ENCODE measurements at regions not wholly inside any gene's neighbourhood (a gene's known extent, or its start where the extent isn't known, plus 50 kb on each side); places are given as distances from the start of the nearest gene placed in this dataset.

DNA sequence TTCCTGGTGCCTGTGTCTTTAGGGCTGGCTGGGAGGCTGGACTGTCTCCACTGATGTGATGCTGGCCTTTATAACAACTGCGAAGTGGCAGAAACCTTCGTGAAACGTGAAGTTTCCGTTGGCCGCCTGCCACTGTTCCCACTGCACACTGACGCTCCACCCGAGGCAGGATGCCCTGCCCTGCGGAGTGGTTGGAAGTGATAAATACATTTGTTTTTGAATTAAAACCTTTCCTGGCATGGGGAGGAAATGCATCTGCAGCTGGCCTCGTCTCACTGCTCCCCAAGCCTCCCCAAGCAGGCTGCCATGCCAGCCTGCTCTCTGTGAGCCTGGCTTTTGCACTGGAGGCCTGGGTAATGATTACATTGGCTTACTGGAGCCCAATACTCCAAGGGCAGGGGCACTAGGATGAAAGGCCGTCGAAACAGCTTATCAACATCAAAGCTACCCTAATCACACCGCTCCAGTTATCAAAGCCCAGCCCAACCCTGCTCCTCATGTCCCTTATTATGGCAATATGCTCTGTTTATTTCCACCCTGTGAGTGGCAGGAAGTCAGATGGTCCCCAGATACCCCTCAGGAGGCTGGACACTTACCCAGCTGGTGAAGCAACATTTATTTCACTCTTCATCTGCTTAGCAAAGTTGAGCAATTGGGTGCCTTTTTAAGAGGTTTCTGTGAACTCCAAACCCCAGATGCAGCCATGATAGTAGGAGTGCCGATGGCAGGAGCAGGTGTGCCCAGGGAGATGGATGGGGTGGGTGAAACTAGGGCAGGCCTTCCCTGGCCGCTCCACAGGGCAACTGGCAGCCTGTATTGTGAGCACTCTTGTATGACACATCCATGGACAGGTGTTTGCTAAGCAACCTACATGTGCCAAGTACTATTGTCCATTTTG lies 97.4 kb upstream of the ITGA6 start:
- DNase-seq (ENCODE audit: low read depth), result no peak

- no peak for DNase-seq (ENCODE audit: low read depth)
Observed at GRCh38 chr2:172332507-172332906, 94.9 kb upstream of the ITGA6 start.

- no peak for DNase-seq (ENCODE audit: low read depth)
Observed at GRCh38 chr2:172333235-172333977, 94.0 kb upstream of the ITGA6 start.

GRCh38 chr2:172333978-172334330 lies 93.4 kb upstream of the ITGA6 start:
- DNase-seq (ENCODE audit: low read depth), result no peak

DNA sequence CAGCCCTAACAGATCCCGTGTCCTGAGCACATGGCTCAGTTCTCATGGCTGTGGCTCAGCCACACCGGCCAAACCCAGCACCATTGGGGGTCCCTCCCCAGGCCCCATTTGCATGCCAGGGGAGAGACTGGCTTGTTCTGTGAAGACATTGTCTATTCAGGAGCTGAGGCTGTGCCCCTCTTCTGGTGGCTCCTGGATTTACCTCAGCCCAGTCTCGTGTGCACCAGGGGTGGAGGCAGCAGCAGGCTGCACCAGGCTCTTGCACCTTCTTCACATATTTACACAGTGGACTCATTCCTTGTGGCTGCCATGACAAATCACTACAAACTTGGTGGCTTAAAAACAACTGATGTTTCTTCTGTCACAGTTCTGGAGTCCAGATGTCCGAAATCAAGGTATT lies 92.4 kb upstream of the ITGA6 start:
- DNase-seq (ENCODE audit: low read depth), result no peak

DNA sequence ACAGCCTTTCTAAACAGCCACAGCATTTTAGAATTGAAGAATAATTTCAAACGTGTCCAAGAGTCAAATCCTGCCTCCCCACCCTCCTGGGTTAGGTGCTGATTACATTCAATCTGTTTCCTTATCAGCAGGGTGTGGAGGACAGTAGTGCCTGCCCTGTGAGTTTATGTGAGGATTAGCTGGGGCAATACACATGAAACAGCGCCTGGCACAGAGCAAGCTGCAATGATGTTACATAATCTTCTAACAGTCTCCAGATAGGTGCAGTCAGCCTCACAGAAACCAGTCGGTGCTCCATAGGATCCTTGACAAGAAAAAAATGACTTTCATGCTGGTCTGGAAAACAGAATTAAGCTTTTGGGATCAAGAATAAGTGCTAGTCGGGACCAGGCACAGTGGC lies 91.7 kb upstream of the ITGA6 start:
- DNase-seq (ENCODE audit: low read depth), result no peak

DNA sequence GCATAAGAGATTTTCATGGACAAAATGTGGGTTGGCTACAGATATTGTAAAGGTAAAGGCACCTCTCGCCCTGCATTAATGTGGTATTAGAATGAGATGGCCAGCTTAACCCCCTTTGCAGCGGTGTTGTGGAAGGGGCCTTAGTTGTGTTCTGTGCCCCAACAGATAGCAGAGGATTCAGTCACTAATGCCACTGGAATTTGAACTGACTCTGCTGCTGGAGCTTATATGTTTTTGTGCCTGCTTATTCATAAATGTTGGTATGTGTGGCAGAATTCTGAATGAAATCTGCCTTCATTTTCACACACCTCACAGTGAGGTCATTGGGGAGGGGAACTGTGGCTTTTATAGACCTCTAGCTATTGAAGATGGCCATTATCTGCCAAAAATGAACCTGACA lies 90.7 kb upstream of the ITGA6 start:
- peak; percentile 52 for DNase-seq (ENCODE audit: low read depth)

DNA sequence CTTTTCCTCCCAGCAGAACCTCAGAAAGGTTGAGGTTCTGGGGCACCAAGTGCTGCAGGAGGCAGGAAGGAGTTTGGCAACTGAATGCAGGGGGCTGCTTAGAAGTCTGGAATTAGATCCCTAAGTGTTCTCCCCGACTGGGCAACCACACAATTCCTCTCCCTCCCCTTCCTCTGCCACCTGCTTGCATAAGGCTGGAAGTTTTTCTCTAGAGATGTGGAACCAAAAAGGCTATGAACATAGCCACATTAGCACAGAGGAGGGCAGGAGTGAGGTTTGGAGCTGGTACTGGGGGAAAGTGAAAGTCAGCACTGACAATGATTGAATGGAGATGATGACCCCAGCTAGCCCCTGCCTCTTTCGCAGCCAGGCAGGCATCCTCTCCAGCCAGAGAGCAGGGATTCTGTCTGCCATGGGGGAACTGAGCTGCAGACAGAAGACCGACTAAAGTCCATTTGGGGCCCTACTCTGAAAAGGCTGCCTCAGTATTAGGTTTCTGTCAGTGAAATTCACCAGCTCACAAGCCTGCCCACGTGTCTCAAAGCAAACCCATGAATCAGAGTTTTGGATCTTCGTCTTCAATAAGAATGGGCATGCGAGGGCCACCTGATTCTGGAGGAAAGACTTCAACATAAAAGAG lies 87.9 kb upstream of the ITGA6 start:
- peak; percentile 12 for DNase-seq (ENCODE audit: low read depth)

GRCh38 chr2:172340394-172340793 lies 87.0 kb upstream of the ITGA6 start:
- peak; percentile 12 for DNase-seq (ENCODE audit: low read depth)

DNA sequence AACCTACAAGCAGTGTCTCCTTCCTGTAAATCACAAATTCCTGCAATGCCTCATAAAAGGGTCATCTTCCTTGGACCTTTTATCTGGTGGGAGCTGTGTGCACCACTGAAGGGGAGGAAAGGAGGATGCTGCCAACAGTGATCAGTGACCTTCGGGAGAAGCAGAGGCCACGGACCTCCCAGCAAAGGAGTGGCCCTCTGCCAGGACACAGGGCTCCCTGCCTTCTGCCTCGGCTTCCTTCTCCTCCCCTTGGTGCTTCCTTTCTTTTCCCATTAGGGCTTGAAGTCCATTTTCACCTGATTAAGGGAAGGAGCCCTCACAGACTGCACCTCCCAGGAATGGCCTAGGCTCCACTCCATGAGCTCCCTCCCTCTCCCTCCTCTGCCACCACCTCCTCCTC lies 85.3 kb upstream of the ITGA6 start:
- DNase-seq (ENCODE audit: low read depth), result no peak

DNA sequence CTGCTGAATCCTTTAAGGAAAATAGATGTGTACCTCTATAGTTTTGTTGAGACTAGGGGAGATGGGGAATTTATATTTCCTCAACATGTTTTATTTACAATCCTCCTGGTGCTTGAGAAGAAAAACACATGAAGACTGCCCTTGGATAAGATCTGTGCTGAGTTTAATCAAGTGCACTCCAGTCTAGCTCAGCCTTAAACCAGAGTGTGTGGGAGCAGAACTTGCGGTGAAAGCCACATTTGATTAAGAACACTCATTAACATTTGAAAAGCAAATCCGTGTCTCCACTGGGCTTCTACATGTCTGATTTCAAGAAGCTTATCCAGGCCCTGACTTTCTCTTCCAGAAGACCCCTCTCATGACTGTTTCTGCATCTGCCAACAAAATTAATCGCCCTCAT lies 84.8 kb upstream of the ITGA6 start:
- no peak for DNase-seq (ENCODE audit: low read depth)

- no peak for DNase-seq (ENCODE audit: low read depth)
Observed at GRCh38 chr2:172344159-172344558, 83.2 kb upstream of the ITGA6 start.

DNA sequence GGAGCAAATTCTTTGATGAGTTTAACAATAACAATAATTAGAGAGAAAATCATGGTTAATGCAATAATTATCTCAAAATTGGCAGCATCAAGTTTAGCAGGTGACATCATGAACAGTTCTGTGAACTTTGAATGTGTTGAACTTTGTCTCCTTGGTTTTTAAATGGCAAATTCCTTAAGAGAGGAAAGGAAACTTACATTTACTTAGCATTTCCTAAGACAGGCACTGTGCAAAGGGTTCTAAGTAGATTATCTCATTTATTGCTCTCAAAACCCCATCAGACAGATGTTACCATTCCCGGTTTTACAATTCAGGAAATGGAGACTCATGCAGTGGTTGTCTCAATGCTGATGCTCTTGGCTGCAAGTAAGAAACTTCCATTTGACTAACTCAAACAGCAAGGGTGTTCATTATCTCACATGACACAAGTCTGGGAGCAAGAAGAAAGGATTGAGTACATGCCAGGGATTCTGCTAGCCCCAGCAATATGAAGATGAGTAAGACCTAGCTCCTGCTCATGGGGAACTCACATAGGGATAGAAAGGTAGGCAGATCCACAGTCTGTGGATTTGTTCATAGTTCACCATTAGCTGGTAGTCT lies 81.3 kb upstream of the ITGA6 start:
- DNase-seq (ENCODE audit: low read depth), result peak; percentile 49

DNA sequence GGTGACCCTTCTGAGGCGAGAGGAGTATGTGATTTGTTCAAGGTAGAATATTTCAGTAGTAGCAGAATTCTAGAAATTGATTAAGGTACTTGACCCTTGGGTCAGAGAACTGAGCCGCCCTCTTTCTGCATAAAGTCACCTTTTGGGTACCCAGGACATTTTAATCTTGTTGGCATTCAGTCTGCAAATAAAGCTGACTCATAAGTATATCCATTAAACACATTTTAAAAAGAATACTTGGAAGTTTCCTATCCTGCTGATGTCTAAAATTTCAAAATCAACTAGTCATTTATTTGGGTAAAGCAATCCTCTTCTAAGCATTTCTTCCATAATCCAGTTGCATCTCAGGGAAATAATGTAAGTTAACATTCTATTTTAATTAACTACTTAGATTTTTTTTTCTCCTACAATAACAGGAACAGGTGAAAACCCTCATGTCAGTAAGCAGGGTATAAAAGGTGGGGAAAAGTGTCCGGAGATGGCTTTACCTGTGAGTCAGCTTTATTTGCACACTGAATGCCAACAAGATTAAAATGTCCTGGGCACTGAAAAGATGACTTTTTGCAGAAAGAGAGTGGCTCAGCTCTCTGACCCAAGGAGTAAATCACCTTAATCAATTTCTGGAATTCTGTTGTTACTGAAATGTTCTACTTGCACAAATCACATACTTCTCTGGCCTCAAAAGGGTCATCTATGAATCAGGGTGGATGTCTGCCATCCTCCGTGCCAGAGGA lies 78.7 kb upstream of the ITGA6 start:
- DNase-seq (ENCODE audit: low read depth), result no peak

DNA sequence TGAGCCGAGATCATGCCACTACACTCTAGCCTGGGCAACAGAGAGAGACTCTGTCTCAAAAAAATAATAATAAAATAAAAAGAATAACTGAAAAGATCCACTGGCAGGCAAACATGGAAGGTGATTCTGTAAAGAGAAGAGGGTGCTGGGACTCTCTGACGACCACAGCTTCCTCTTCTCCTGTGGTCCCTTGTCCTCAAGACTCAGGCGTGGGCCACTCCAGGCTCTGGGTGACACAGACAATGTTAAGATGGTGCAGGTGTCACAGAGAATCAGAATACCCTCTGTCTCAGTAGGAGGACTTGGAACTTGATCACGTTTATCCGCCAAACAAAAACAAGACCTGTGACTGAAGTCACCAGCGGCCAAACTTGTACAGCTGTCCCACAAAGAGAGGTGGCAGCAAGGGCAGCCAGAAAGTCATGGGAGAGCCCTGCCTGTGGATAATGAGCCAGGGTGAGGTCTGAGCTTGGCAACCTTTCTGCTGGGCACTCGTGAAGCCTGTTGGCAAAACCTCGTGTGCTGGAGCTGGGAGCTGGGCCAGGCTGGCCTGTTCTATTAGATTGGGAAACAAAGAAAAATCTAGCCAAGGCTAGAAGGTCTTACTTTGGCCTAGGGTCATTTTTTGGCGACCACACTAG lies 76.4 kb upstream of the ITGA6 start:
- DNase-seq (ENCODE audit: low read depth), result no peak

- DNase-seq (ENCODE audit: low read depth), result no peak
Observed at GRCh38 chr2:172351586-172351985, 75.8 kb upstream of the ITGA6 start.

- DNase-seq (ENCODE audit: low read depth), result no peak
Observed at GRCh38 chr2:172354347-172354746, 73.0 kb upstream of the ITGA6 start.

DNA sequence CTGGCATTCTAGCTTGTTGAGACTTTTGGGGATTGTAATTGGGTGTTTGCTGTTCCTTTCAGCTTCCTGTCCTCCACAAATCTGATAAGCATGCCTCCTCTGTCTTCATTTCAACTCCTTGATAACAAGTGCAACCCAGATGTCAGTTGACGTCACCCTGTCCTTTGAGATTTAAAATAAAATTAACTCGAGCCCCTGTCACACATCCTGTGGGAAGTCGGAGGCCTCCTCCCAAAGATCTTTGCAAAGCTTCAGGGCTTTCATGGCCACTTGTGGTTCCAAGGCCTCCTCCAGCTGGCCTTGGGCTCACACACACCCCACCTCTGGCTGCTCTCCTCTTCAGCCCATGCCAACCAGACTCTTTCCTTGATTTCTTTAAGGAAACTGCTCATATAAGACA lies 69.9 kb upstream of the ITGA6 start:
- DNase-seq (ENCODE audit: low read depth), result no peak

- no peak for DNase-seq (ENCODE audit: low read depth)
Observed at GRCh38 chr2:172358691-172359556, 68.5 kb upstream of the ITGA6 start.

- DNase-seq (ENCODE audit: low read depth), result peak; percentile 52
Observed at GRCh38 chr2:172361360-172361759, 66.0 kb upstream of the ITGA6 start.

Data from EH (cell line).